ENCODE measurements at regions not wholly inside any gene's neighbourhood (a gene's known extent, or its start where the extent isn't known, plus 50 kb on each side); places are given as distances from the start of the nearest gene placed in this dataset.

- Mint-ChIP-seq H3K4me3 (no peak overlapping the region), H3K9me3 (peaks cover 4% of the 10 kb centered on the region), H3K27me3 (ENCODE audit: insufficient read depth) (no peaks in the 10 kb centered on the region), H3K4me1 (ENCODE audit: low read depth) (no peaks in the 10 kb centered on the region), H3K36me3 (ENCODE audit: low read depth) (no peaks in the 10 kb centered on the region), H3K27ac (no peak overlapping the region)
- intact Hi-C loops (cut with micrococcal nuclease), result no loop called here
- DNase-seq (ENCODE audit: low spot score), result no peak
Measured at GRCh38 chr18:37654034-37654433, 88.4 kb upstream of the CELF4 start.

GRCh38 chr18:37653618-37654017 lies 88.0 kb upstream of the CELF4 start:
- peaks cover 4% of the 10 kb centered on the region for H3K9me3 Mint-ChIP-seq

GRCh38 chr18:37649930-37650329 lies 84.3 kb upstream of the CELF4 start:
- H3K4me3 Mint-ChIP-seq, result no peak overlapping the region

More at GRCh38 chr18:37653618-37654017, 88.0 kb upstream of the CELF4 start:
- DNase-seq (ENCODE audit: low spot score), result no peak
- intact Hi-C loops (cut with micrococcal nuclease), result no loop called here
- Mint-ChIP-seq H3K27me3 (ENCODE audit: insufficient read depth) (no peaks in the 10 kb centered on the region), H3K27ac (no peak overlapping the region), H3K4me3 (no peak overlapping the region), H3K4me1 (ENCODE audit: low read depth) (no peaks in the 10 kb centered on the region), H3K36me3 (ENCODE audit: low read depth) (no peaks in the 10 kb centered on the region)

GRCh38 chr18:37649416-37649815 lies 83.8 kb upstream of the CELF4 start:
- Mint-ChIP-seq H3K4me3 (no peak overlapping the region), H3K36me3 (ENCODE audit: low read depth) (peaks cover 1% of the 10 kb centered on the region), H3K27me3 (ENCODE audit: insufficient read depth) (no peaks in the 10 kb centered on the region), H3K27ac (no peak overlapping the region), H3K9me3 (peaks cover 13% of the 10 kb centered on the region), H3K4me1 (ENCODE audit: low read depth) (no peaks in the 10 kb centered on the region)
- no peak for DNase-seq (ENCODE audit: low spot score)
- intact Hi-C loops (cut with micrococcal nuclease), result no loop called here

More at GRCh38 chr18:37649930-37650329, 84.3 kb upstream of the CELF4 start:
- Mint-ChIP-seq H3K27me3 (ENCODE audit: insufficient read depth) (no peaks in the 10 kb centered on the region), H3K27ac (no peak overlapping the region), H3K9me3 (peaks cover 11% of the 10 kb centered on the region), H3K4me1 (ENCODE audit: low read depth) (no peaks in the 10 kb centered on the region), H3K36me3 (ENCODE audit: low read depth) (peaks cover 1% of the 10 kb centered on the region)
- intact Hi-C loops (cut with micrococcal nuclease), result no loop called here
- DNase-seq (ENCODE audit: low spot score), result no peak

- no peaks in the 10 kb centered on the region for H3K27me3 Mint-ChIP-seq (ENCODE audit: insufficient read depth)
- no peak overlapping the region for H3K4me3 Mint-ChIP-seq
- H3K27ac Mint-ChIP-seq, result no peak overlapping the region
- DNase-seq (ENCODE audit: low spot score), result no peak
- no peaks in the 10 kb centered on the region for H3K4me1 Mint-ChIP-seq (ENCODE audit: low read depth)
- H3K9me3 Mint-ChIP-seq, result peaks cover 12% of the 10 kb centered on the region
- intact Hi-C loops (cut with micrococcal nuclease), result no loop called here
- H3K36me3 Mint-ChIP-seq (ENCODE audit: low read depth), result no peaks in the 10 kb centered on the region
Measured at GRCh38 chr18:37641573-37641972, 76.0 kb upstream of the CELF4 start.

GRCh38 chr18:37640504-37640903 lies 74.9 kb upstream of the CELF4 start:
- H3K27ac Mint-ChIP-seq, result no peak overlapping the region
- intact Hi-C loops (cut with micrococcal nuclease), result no loop called here
- H3K27me3 Mint-ChIP-seq (ENCODE audit: insufficient read depth), result no peaks in the 10 kb centered on the region
- H3K36me3 Mint-ChIP-seq (ENCODE audit: low read depth), result no peaks in the 10 kb centered on the region
- no peak overlapping the region for H3K4me3 Mint-ChIP-seq
- H3K9me3 Mint-ChIP-seq, result peaks cover 12% of the 10 kb centered on the region
- H3K4me1 Mint-ChIP-seq (ENCODE audit: low read depth), result no peaks in the 10 kb centered on the region
- DNase-seq (ENCODE audit: low spot score), result no peak

GRCh38 chr18:37639846-37640245 lies 74.2 kb upstream of the CELF4 start:
- H3K4me3 Mint-ChIP-seq, result no peak overlapping the region
- H3K4me1 Mint-ChIP-seq (ENCODE audit: low read depth), result no peaks in the 10 kb centered on the region
- H3K9me3 Mint-ChIP-seq, result peaks cover 8% of the 10 kb centered on the region
- H3K27me3 Mint-ChIP-seq (ENCODE audit: insufficient read depth), result no peaks in the 10 kb centered on the region
- DNase-seq (ENCODE audit: low spot score), result no peak
- no peak overlapping the region for H3K27ac Mint-ChIP-seq
- intact Hi-C loops (cut with micrococcal nuclease), result no loop called here
- H3K36me3 Mint-ChIP-seq (ENCODE audit: low read depth), result no peaks in the 10 kb centered on the region

GRCh38 chr18:37637478-37637850 lies 71.9 kb upstream of the CELF4 start:
- intact Hi-C loops (cut with micrococcal nuclease), result no loop called here
- Mint-ChIP-seq H3K4me1 (ENCODE audit: low read depth) (no peaks in the 10 kb centered on the region), H3K36me3 (ENCODE audit: low read depth) (no peaks in the 10 kb centered on the region), H3K27me3 (ENCODE audit: insufficient read depth) (no peaks in the 10 kb centered on the region), H3K27ac (no peak overlapping the region), H3K9me3 (no peaks in the 10 kb centered on the region), H3K4me3 (no peak overlapping the region)
- DNase-seq (ENCODE audit: low spot score), result no peak

- H3K27ac Mint-ChIP-seq, result no peak overlapping the region
- no peak for DNase-seq (ENCODE audit: low spot score)
- H3K36me3 Mint-ChIP-seq (ENCODE audit: low read depth), result no peaks in the 10 kb centered on the region
- no peaks in the 10 kb centered on the region for H3K9me3 Mint-ChIP-seq
- intact Hi-C loops (cut with micrococcal nuclease), result no loop called here
- no peak overlapping the region for H3K4me3 Mint-ChIP-seq
- H3K4me1 Mint-ChIP-seq (ENCODE audit: low read depth), result no peaks in the 10 kb centered on the region
- H3K27me3 Mint-ChIP-seq (ENCODE audit: insufficient read depth), result no peaks in the 10 kb centered on the region
Measured at GRCh38 chr18:37636831-37637477, 71.4 kb upstream of the CELF4 start.

- no peaks in the 10 kb centered on the region for H3K27me3 Mint-ChIP-seq (ENCODE audit: insufficient read depth)
- DNase-seq (ENCODE audit: low spot score), result no peak
Measured at GRCh38 chr18:37634516-37634915, 68.9 kb upstream of the CELF4 start.

GRCh38 chr18:37631422-37631821 lies 65.8 kb upstream of the CELF4 start:
- DNase-seq (ENCODE audit: low spot score), result no peak
- intact Hi-C loops (cut with micrococcal nuclease), result no loop called here
- Mint-ChIP-seq H3K4me1 (ENCODE audit: low read depth) (no peaks in the 10 kb centered on the region), H3K27me3 (ENCODE audit: insufficient read depth) (no peaks in the 10 kb centered on the region), H3K36me3 (ENCODE audit: low read depth) (no peaks in the 10 kb centered on the region), H3K4me3 (no peak overlapping the region), H3K9me3 (no peaks in the 10 kb centered on the region), H3K27ac (no peak overlapping the region)

More at GRCh38 chr18:37634516-37634915, 68.9 kb upstream of the CELF4 start:
- intact Hi-C loops (cut with micrococcal nuclease), result no loop called here
- no peaks in the 10 kb centered on the region for H3K9me3 Mint-ChIP-seq
- no peak overlapping the region for H3K27ac Mint-ChIP-seq
- H3K4me3 Mint-ChIP-seq, result no peak overlapping the region
- H3K36me3 Mint-ChIP-seq (ENCODE audit: low read depth), result no peaks in the 10 kb centered on the region
- no peaks in the 10 kb centered on the region for H3K4me1 Mint-ChIP-seq (ENCODE audit: low read depth)

- no peaks in the 10 kb centered on the region for H3K9me3 Mint-ChIP-seq
- H3K4me3 Mint-ChIP-seq, result no peak overlapping the region
- intact Hi-C loops (cut with micrococcal nuclease), result no loop called here
- no peaks in the 10 kb centered on the region for H3K27me3 Mint-ChIP-seq (ENCODE audit: insufficient read depth)
- no peak overlapping the region for H3K27ac Mint-ChIP-seq
- H3K4me1 Mint-ChIP-seq (ENCODE audit: low read depth), result no peaks in the 10 kb centered on the region
- H3K36me3 Mint-ChIP-seq (ENCODE audit: low read depth), result no peaks in the 10 kb centered on the region
- DNase-seq (ENCODE audit: low spot score), result no peak
Measured at GRCh38 chr18:37630334-37630733, 64.7 kb upstream of the CELF4 start.

- Mint-ChIP-seq H3K27me3 (ENCODE audit: insufficient read depth) (no peaks in the 10 kb centered on the region), H3K36me3 (ENCODE audit: low read depth) (no peaks in the 10 kb centered on the region), H3K4me3 (no peak overlapping the region), H3K9me3 (no peaks in the 10 kb centered on the region), H3K27ac (no peak overlapping the region), H3K4me1 (ENCODE audit: low read depth) (no peaks in the 10 kb centered on the region)
- no peak for DNase-seq (ENCODE audit: low spot score)
- intact Hi-C loops (cut with micrococcal nuclease), result no loop called here
Measured at GRCh38 chr18:37628470-37629220, 63.0 kb upstream of the CELF4 start.

Measured in activated T-helper 1 cell treated with anti-CD3 and anti-CD28 coated beads, Interleukin-12 subunit alpha, Interleukin-12 subunit beta, Interleukin-2, Interleukin-4 antibody, amounts not matched to agents 30 ng/mL and 10 ng/mL and 1 ng/mL, durations not matched to agents 14 hours and 24 hours and 36 hours (primary cell).